GM23338 (cell line): ENCODE measurements at regions not wholly inside any gene's neighbourhood (a gene's known extent, or its start where the extent isn't known, plus 50 kb on each side); places are given as distances from the start of the nearest gene placed in this dataset.

ENCODE experiments used
- ATAC-seq: fragments of 200-7000 bp; cut with Tn5 transposase; 3 replicates; pipeline ENCODE4 v1.9.1; 2020
- DNase-seq: peaks from one replicate; pipeline ENCODE4 v3.0.0-alpha.2; 2015; ENCODE audit warnings: low spot score
- H2AFZ ChIP-seq: fragments of 200-600 bp; sonication (generic); 2 replicates; pipeline ENCODE4 v1.8.0; 2016; ENCODE audit warnings: antibody characterized with exemption, mild to moderate bottlenecking, moderate library complexity
- H3F3A ChIP-seq: fragments of 200-600 bp; sonication (generic); replicated peaks from 2 replicates; pipeline ENCODE4 v1.8.0; 2017; ENCODE audit warnings: antibody characterized with exemption, mixed run types, low read depth
- H3K27ac ChIP-seq: fragments of 200-600 bp; sonication (generic); 2 replicates; pipeline ENCODE4 v1.6.1; 2016; ENCODE audit warnings: low read depth
- H3K27me3 ChIP-seq: fragments of 200-600 bp; sonication (generic); 2 replicates; pipeline ENCODE4 v1.8.0; 2016; ENCODE audit warnings: mild to moderate bottlenecking, mixed run types, moderate library complexity; ENCODE audit not compliant: insufficient read depth
- H3K36me3 ChIP-seq: fragments of 200-600 bp; sonication (generic); 2 replicates; pipeline ENCODE4 v1.8.0; 2016; ENCODE audit warnings: mild to moderate bottlenecking; ENCODE audit not compliant: insufficient read depth
- H3K4me1 ChIP-seq: fragments of 200-600 bp; sonication (generic); 2 replicates; pipeline ENCODE4 v1.8.0; 2016; ENCODE audit warnings: mild to moderate bottlenecking, moderate library complexity; ENCODE audit not compliant: insufficient read depth
- H3K4me2 ChIP-seq: fragments of 200-600 bp; sonication (generic); 2 replicates; pipeline ENCODE4 v1.7.1; 2017; ENCODE audit warnings: mixed run types
- H3K4me3 ChIP-seq: fragments of 200-600 bp; sonication (generic); 2 replicates; pipeline ENCODE4 v1.6.1; 2016; ENCODE audit warnings: mixed run types
- H3K79me2 ChIP-seq: fragments of 200-600 bp; sonication (generic); replicated peaks from 2 replicates; pipeline ENCODE4 v1.8.0; 2017; ENCODE audit warnings: mild to moderate bottlenecking; ENCODE audit not compliant: insufficient read depth
- H3K9me2 ChIP-seq: fragments of 200-600 bp; sonication (generic); 2 replicates; pipeline ENCODE4 v1.8.0; 2017; ENCODE audit not compliant: insufficient read depth
- H4K20me1 ChIP-seq: fragments of 200-600 bp; sonication (generic); replicated peaks from 2 replicates; pipeline ENCODE4 v1.8.0; 2017; ENCODE audit warnings: mild to moderate bottlenecking; ENCODE audit not compliant: insufficient read depth
- H3K27ac Mint-ChIP-seq: 2 replicates; pipeline ENCODE4 v1.8.0; 2020; ENCODE audit warnings: inconsistent platforms, mild to moderate bottlenecking, moderate library complexity, mixed read lengths
- H3K27me3 Mint-ChIP-seq: 3 replicates; pipeline ENCODE4 v1.8.0; 2022; ENCODE audit warnings: low read depth, mild to moderate bottlenecking, moderate library complexity, mixed read lengths, inconsistent platforms; ENCODE audit not compliant: insufficient read depth, poor library complexity
- H3K36me3 Mint-ChIP-seq: 3 replicates; pipeline ENCODE4 v1.8.0; 2021; ENCODE audit warnings: low read depth, mild to moderate bottlenecking, inconsistent platforms, moderate library complexity, mixed read lengths
- H3K4me1 Mint-ChIP-seq: 3 replicates; pipeline ENCODE4 v1.8.0; 2020; ENCODE audit warnings: mild to moderate bottlenecking, inconsistent platforms, mixed read lengths
- H3K4me3 Mint-ChIP-seq: 3 replicates; pipeline ENCODE4 v1.8.0; 2021; ENCODE audit warnings: moderate library complexity, mild to moderate bottlenecking, inconsistent platforms, mixed read lengths
- H3K9me3 Mint-ChIP-seq: 3 replicates; pipeline ENCODE4 v1.8.0; 2020; ENCODE audit warnings: moderate library complexity, mild to moderate bottlenecking, inconsistent platforms, mixed read lengths
- CREB1 ChIP-seq: fragments of 250-450 bp; sonication (Bioruptor Pico); IDR thresholded peaks from 2 replicates; pipeline ENCODE4 v1.5.0; 2020; ENCODE audit warnings: low read depth, mild to moderate bottlenecking, moderate library complexity
- EZH2 ChIP-seq: fragments of 200-600 bp; sonication (generic); IDR thresholded peaks from one replicate; pipeline ENCODE4 v1.8.0; 2017; ENCODE audit warnings: antibody characterized with exemption, mild to moderate bottlenecking, low read depth; ENCODE audit not compliant: unreplicated experiment
- EZH2phosphoT487 ChIP-seq: fragments of 200-600 bp; sonication (generic); IDR thresholded peaks from one replicate; pipeline ENCODE4 v1.8.1; 2018; ENCODE audit warnings: antibody characterized with exemption; ENCODE audit not compliant: unreplicated experiment
- JUNB ChIP-seq: IDR thresholded peaks from one replicate; pipeline ENCODE4 v1.6.1; 2016; ENCODE audit warnings: antibody characterized with exemption; ENCODE audit not compliant: unreplicated experiment
- NANOG ChIP-seq: IDR thresholded peaks from 2 replicates; pipeline ENCODE4 v1.6.1; 2016; ENCODE audit warnings: antibody characterized with exemption, borderline replicate concordance
- POLR2AphosphoS5 ChIP-seq: IDR thresholded peaks from 2 replicates; pipeline ENCODE4 v1.6.1; 2016; ENCODE audit warnings: antibody characterized with exemption, low read depth
- STAT1 ChIP-seq: IDR thresholded peaks from one replicate; pipeline ENCODE4 v1.6.1; 2016; ENCODE audit warnings: antibody characterized with exemption; ENCODE audit not compliant: unreplicated experiment
- ZNF114 ChIP-seq: fragments of 250-450 bp; sonication (Bioruptor Pico); IDR thresholded peaks from 2 replicates; pipeline ENCODE4 v1.5.0; 2020; ENCODE audit warnings: mild to moderate bottlenecking, moderate library complexity
- TF ChIP-seq, protein P1 (sequence below), 2 experiments: fragments of 200-600 bp in 1 of 2; sonication (generic) in 1 of 2; conservative IDR thresholded peaks; 2 replicates each; pipeline versions ENCODE4 v1.5.1 to v1.6.1; 2016 to 2017; ENCODE audit warnings: antibody characterized with exemption in 2 of 2, low read depth in 2 of 2, mild to moderate bottlenecking in 2 of 2, moderate library complexity in 1 of 2
- TF ChIP-seq, protein P2 (sequence below): IDR thresholded peaks from 2 replicates; pipeline ENCODE4 v1.6.1; 2016; ENCODE audit warnings: antibody characterized with exemption

DNA sequence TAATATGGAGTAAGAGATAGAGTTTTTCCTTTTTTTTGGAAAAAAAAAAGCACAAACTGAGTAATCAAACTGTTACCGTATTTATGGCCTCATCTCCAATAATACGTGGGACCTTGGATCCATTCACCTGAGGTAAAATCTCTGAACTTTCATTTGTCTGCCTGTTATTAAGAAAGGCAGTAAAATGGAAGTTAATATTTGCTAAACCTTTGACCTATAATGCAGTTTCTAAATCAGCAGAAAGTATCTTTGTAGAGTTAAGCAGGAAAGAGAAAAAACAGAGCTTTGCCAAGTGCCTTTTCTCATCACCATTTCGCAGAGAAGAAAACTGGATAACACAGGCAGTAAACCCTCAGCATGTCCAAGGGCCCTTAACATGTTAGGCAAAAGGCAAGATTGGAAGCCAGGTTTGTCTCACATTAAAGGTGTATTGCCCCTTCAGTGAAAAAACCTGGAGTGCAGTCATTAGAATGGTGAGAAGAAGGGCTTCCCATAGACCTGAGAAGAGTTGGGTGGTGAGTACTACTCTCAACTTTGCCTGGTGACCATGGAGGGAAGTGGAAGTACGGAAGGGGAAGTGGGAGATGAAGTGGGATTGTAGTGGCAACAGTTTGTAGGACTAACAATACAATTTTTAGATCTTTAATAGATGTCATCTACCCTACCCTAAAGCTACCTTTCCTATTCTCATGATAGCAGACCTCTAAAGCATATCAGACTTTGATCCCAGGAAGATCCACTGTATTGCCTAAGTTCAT is 65.4 kb upstream of the GRAMD2B start:
- H4K20me1 ChIP-seq, result no peaks in the 10 kb centered on the region
- DNase-seq (no peak), ATAC-seq (no peak)
- H2AFZ ChIP-seq, result no peak overlapping the region
- H3K4me3 ChIP-seq, result no peak overlapping the region
- Mint-ChIP-seq H3K9me3 (no peaks in the 10 kb centered on the region), H3K27me3 (no peaks in the 10 kb centered on the region), H3K27ac (no peak overlapping the region), H3K4me3 (no peak overlapping the region), H3K4me1 (peaks cover 11% of the 10 kb centered on the region), H3K36me3 (no peaks in the 10 kb centered on the region)
- H3K4me1 ChIP-seq, result no peaks in the 10 kb centered on the region; the same call in 1 of the 2 replicates
- H3K36me3 ChIP-seq, result no peaks in the 10 kb centered on the region
- H3F3A ChIP-seq, result no peaks in the 10 kb centered on the region
- H3K9me2 ChIP-seq, result peaks cover 3% of the 10 kb centered on the region
- no peak for TF ChIP-seq ZNF114 (CRISPR knock-in tag)
- TF ChIP-seq, protein P1, sequence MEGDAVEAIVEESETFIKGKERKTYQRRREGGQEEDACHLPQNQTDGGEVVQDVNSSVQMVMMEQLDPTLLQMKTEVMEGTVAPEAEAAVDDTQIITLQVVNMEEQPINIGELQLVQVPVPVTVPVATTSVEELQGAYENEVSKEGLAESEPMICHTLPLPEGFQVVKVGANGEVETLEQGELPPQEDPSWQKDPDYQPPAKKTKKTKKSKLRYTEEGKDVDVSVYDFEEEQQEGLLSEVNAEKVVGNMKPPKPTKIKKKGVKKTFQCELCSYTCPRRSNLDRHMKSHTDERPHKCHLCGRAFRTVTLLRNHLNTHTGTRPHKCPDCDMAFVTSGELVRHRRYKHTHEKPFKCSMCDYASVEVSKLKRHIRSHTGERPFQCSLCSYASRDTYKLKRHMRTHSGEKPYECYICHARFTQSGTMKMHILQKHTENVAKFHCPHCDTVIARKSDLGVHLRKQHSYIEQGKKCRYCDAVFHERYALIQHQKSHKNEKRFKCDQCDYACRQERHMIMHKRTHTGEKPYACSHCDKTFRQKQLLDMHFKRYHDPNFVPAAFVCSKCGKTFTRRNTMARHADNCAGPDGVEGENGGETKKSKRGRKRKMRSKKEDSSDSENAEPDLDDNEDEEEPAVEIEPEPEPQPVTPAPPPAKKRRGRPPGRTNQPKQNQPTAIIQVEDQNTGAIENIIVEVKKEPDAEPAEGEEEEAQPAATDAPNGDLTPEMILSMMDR (conservative IDR thresholded peaks at IDR 0.05; ENCODE audit: low read depth in 2 of 2), result no peak
- TF ChIP-seq, protein P2, sequence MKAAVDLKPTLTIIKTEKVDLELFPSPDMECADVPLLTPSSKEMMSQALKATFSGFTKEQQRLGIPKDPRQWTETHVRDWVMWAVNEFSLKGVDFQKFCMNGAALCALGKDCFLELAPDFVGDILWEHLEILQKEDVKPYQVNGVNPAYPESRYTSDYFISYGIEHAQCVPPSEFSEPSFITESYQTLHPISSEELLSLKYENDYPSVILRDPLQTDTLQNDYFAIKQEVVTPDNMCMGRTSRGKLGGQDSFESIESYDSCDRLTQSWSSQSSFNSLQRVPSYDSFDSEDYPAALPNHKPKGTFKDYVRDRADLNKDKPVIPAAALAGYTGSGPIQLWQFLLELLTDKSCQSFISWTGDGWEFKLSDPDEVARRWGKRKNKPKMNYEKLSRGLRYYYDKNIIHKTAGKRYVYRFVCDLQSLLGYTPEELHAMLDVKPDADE, result no peak
- no peak for TF ChIP-seq POLR2AphosphoS5
- no peak for TF ChIP-seq NANOG
- TF ChIP-seq EZH2phosphoT487, result no peak
- no peak for TF ChIP-seq CREB1 (CRISPR knock-in tag)
- no peak for TF ChIP-seq STAT1
- H3K4me2 ChIP-seq, result no peak overlapping the region
- H3K79me2 ChIP-seq, result no peaks in the 10 kb centered on the region
- no peak overlapping the region for H3K27ac ChIP-seq
- H3K27me3 ChIP-seq, result no peaks in the 10 kb centered on the region

DNA sequence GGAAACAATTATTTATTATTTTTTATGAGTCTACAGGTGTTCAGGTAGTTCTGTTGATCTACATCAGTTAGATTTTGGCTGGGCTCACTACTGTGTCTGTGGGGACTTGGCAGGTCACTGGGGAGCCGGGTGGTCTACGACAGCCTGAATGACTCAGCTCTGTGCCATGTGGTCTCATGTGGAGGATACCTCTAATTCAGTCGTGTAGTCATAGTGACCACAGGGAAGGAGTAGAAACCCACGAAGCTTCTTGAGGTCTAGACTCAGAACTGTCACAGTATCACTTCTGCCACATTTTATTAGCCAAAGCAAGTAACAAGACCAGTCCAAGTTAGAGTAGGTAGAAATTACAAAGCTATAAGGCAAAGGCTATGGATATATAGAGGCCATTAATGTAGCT is 64.7 kb upstream of the GRAMD2B start:
- ATAC-seq (no peak), DNase-seq (no peak)
- Histone ChIP-seq H3K9me2 (peaks cover 3% of the 10 kb centered on the region), H4K20me1 (no peaks in the 10 kb centered on the region), H3K4me2 (no peak overlapping the region), H3K79me2 (no peaks in the 10 kb centered on the region), H3K4me1 (no peaks in the 10 kb centered on the region; the same call in 1 of the 2 replicates), H3F3A (no peaks in the 10 kb centered on the region), H3K27me3 (no peaks in the 10 kb centered on the region), H3K4me3 (no peak overlapping the region), H2AFZ (no peak overlapping the region), H3K27ac (no peak overlapping the region), H3K36me3 (peaks cover 6% of the 10 kb centered on the region; the same call in 1 of the 2 replicates)
- H3K4me3 Mint-ChIP-seq, result no peak overlapping the region
- H3K36me3 Mint-ChIP-seq, result no peaks in the 10 kb centered on the region
- peaks cover 11% of the 10 kb centered on the region for H3K4me1 Mint-ChIP-seq
- no peaks in the 10 kb centered on the region for H3K27me3 Mint-ChIP-seq
- no peaks in the 10 kb centered on the region for H3K9me3 Mint-ChIP-seq
- H3K27ac Mint-ChIP-seq, result no peak overlapping the region
- TF ChIP-seq NANOG (no peak), STAT1 (no peak), CREB1 (CRISPR knock-in tag) (no peak), EZH2 (no peak), JUNB (no peak)
- TF ChIP-seq, protein P1 (conservative IDR thresholded peaks at IDR 0.05; ENCODE audit: low read depth in 2 of 2), result no peak
- TF ChIP-seq, protein P2, result no peak
